ENCODE measurements at regions not wholly inside any gene's neighbourhood (a gene's known extent, or its start where the extent isn't known, plus 50 kb on each side); places are given as distances from the start of the nearest gene placed in this dataset.
"Not testable (repeated sequence)": the region's sequence is repeated elsewhere in the genome, so short reads cannot be mapped to it uniquely, and the experiment has no call there.

DNA sequence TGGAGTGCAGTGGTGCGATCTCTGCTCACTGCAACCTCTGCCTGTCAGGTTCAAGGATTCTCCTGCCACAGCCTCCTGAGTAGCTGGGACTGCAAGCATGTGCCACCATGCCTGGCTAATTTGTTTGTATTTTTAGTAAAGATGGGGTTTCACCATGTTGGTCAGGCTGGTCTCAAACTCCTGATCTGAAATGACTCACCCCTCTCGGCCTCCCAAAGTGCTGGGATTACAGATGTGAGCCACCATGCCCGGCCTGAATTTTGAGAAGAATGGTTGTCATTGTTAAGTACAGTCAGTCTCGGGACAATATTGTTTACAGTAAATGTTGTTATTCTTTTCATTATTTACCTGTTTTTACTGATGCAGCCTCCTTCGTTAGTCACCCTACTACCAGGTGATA lies 1226.2 kb upstream of the TENM3 start:
- H3K36me3 Mint-ChIP-seq (ENCODE audit: unreplicated experiment): no peaks in the 10 kb centered on the region
- no peaks in the 10 kb centered on the region for H3K4me1 Mint-ChIP-seq (ENCODE audit: unreplicated experiment)
- TF ChIP-seq, protein P1, sequence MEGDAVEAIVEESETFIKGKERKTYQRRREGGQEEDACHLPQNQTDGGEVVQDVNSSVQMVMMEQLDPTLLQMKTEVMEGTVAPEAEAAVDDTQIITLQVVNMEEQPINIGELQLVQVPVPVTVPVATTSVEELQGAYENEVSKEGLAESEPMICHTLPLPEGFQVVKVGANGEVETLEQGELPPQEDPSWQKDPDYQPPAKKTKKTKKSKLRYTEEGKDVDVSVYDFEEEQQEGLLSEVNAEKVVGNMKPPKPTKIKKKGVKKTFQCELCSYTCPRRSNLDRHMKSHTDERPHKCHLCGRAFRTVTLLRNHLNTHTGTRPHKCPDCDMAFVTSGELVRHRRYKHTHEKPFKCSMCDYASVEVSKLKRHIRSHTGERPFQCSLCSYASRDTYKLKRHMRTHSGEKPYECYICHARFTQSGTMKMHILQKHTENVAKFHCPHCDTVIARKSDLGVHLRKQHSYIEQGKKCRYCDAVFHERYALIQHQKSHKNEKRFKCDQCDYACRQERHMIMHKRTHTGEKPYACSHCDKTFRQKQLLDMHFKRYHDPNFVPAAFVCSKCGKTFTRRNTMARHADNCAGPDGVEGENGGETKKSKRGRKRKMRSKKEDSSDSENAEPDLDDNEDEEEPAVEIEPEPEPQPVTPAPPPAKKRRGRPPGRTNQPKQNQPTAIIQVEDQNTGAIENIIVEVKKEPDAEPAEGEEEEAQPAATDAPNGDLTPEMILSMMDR (IDR thresholded peaks at IDR 0.05): no peak
- H3K27ac Mint-ChIP-seq (ENCODE audit: unreplicated experiment): no peak overlapping the region
- no peak for DNase-seq (ENCODE audit: extremely low spot score, unreplicated experiment)
- H3K27me3 Mint-ChIP-seq (ENCODE audit: unreplicated experiment): no peaks in the 10 kb centered on the region
- H3K9me3 Mint-ChIP-seq (ENCODE audit: unreplicated experiment): peaks cover 12% of the 10 kb centered on the region
- no peak overlapping the region for H3K4me3 Mint-ChIP-seq (ENCODE audit: unreplicated experiment)

DNA sequence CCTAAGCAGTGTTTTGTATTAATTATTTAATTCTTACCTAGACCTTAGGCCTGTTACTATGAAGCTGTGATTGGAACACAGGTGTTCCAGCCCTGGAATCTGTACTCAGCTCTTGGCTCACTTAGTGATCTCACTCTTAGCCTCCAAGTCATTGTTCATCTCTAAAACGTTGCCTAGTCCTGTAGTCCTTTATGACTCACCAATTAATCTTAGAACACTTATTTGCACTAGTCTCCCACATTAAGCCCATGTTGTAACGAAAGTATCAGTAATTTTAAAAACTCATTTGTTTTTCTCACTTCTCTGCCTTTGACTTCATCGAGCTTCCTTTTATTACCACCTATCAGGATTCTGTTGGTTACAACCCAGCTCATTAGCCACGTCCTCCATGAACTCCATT lies 1224.7 kb upstream of the TENM3 start:
- Mint-ChIP-seq H3K27me3 (ENCODE audit: unreplicated experiment) (no peaks in the 10 kb centered on the region), H3K36me3 (ENCODE audit: unreplicated experiment) (no peaks in the 10 kb centered on the region), H3K4me1 (ENCODE audit: unreplicated experiment) (no peaks in the 10 kb centered on the region), H3K4me3 (ENCODE audit: unreplicated experiment) (no peak overlapping the region), H3K9me3 (ENCODE audit: unreplicated experiment) (peaks cover 14% of the 10 kb centered on the region), H3K27ac (ENCODE audit: unreplicated experiment) (no peak overlapping the region)
- TF ChIP-seq, protein P1 (IDR thresholded peaks at IDR 0.05): no peak
- DNase-seq (ENCODE audit: extremely low spot score, unreplicated experiment): no peak

DNA sequence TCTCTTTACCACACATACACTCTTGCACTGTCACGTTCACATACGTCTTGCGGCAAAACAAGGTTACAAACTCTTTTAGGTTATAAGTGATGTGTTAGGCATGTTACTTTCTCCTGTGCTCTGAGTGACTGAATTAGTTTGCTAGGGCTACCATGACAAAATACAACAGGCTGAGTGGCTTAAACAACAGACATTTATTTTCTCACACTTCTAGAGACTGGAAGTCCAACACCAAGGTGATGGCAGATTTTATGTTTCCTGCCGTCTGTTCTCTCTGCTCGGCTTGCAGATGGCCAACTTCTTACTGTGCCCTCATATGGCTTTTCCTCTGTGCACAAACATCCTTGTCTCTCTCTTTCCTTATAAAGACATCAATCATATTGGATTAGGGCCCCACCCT lies 1224.3 kb upstream of the TENM3 start:
- H3K27ac Mint-ChIP-seq (ENCODE audit: unreplicated experiment): no peak overlapping the region
- DNase-seq (ENCODE audit: extremely low spot score, unreplicated experiment): no peak
- H3K4me1 Mint-ChIP-seq (ENCODE audit: unreplicated experiment): no peaks in the 10 kb centered on the region
- no peaks in the 10 kb centered on the region for H3K27me3 Mint-ChIP-seq (ENCODE audit: unreplicated experiment)
- TF ChIP-seq, protein P1 (IDR thresholded peaks at IDR 0.05): no peak
- peaks cover 13% of the 10 kb centered on the region for H3K9me3 Mint-ChIP-seq (ENCODE audit: unreplicated experiment)
- H3K4me3 Mint-ChIP-seq (ENCODE audit: unreplicated experiment): no peak overlapping the region
- no peaks in the 10 kb centered on the region for H3K36me3 Mint-ChIP-seq (ENCODE audit: unreplicated experiment)

DNA sequence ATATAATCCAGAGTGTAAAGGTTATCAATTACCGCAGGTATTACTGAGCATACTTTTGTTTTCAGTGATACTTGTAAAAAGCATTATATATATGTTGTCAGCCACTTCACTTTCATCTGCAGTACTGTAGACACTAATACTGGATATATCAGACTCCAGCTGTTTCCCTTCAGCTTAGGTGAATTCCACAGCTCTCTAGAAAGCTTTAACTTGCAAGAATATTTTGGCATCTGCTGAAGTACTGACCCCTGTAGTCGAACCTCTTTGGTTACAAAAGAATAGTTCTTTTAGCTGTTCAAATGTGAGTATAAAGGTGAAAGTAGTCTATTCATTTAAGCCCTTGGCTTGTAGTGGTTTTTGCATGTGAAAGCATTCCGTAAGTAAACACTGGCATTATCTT lies 1222.7 kb upstream of the TENM3 start:
- no peak overlapping the region for H3K4me3 Mint-ChIP-seq (ENCODE audit: unreplicated experiment)
- H3K27ac Mint-ChIP-seq (ENCODE audit: unreplicated experiment): no peak overlapping the region
- no peaks in the 10 kb centered on the region for H3K27me3 Mint-ChIP-seq (ENCODE audit: unreplicated experiment)
- H3K9me3 Mint-ChIP-seq (ENCODE audit: unreplicated experiment): peaks cover 14% of the 10 kb centered on the region
- TF ChIP-seq, protein P1 (IDR thresholded peaks at IDR 0.05): no peak
- no peak for DNase-seq (ENCODE audit: extremely low spot score, unreplicated experiment)
- H3K36me3 Mint-ChIP-seq (ENCODE audit: unreplicated experiment): no peaks in the 10 kb centered on the region
- no peaks in the 10 kb centered on the region for H3K4me1 Mint-ChIP-seq (ENCODE audit: unreplicated experiment)

DNA sequence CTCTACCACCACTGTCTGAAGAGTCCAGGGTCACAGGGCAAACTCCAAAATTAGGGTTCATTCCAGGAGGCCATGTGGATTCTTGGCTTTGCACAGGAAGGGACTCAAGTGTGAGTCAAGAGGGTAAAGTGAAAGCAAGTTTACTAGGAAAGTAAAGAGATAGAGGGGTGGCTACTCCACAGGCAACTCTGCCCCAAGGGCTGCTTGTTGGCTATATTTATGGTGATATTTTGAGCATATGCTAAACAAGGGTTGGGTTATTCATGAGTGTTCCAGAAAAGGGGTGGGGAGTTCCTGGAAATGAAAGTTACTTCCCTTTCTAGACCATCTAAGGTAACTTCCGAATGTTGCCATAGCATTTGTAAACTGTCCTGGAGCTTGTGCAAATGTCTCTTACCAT lies 1222.0 kb upstream of the TENM3 start:
- no peaks in the 10 kb centered on the region for H3K27me3 Mint-ChIP-seq (ENCODE audit: unreplicated experiment)
- DNase-seq (ENCODE audit: extremely low spot score, unreplicated experiment): no peak
- TF ChIP-seq, protein P1 (IDR thresholded peaks at IDR 0.05): no peak
- no peaks in the 10 kb centered on the region for H3K36me3 Mint-ChIP-seq (ENCODE audit: unreplicated experiment)
- no peak overlapping the region for H3K4me3 Mint-ChIP-seq (ENCODE audit: unreplicated experiment)
- no peak overlapping the region for H3K27ac Mint-ChIP-seq (ENCODE audit: unreplicated experiment)
- no peaks in the 10 kb centered on the region for H3K4me1 Mint-ChIP-seq (ENCODE audit: unreplicated experiment)
- H3K9me3 Mint-ChIP-seq (ENCODE audit: unreplicated experiment): peaks cover 14% of the 10 kb centered on the region

DNA sequence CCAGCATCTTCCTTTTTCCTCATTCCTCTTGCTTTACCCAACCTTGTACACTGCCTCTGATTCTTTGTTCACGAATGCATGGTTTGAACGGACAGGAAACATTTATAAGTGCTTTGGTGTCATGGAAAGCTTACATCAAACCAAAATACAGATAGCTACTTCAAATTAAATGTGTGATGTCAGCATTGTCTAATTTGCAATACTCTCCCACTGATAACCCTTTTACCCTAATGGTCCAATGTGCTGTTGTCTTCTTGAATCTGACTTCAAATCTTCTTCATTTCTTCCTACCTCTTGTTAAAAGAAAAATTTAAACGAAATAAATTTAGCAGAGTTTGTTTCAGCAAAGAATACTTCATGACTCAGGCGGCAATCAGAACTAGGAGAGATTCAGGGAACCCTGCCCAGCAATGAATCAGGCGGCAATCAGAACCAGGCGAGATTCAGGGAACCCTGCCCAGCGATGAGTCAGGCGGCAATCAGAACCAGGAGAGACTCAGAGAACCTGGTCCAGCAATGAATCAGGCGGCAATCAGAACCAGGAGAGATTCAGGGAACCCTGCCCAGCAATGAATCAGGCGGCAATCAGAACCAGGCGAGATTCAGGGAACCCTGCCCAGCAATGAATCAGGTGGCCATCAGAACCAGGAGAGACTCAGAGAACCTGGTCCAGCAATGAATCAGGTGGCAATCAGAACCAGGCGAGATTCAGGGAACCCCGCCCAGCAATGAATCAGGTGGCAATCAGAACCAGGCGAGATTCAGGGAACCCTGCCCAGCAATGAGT lies 1212.9 kb upstream of the TENM3 start:
- H3K27me3 Mint-ChIP-seq (ENCODE audit: unreplicated experiment); H3K4me1 Mint-ChIP-seq (ENCODE audit: unreplicated experiment); H3K27ac Mint-ChIP-seq (ENCODE audit: unreplicated experiment); H3K4me3 Mint-ChIP-seq (ENCODE audit: unreplicated experiment); H3K36me3 Mint-ChIP-seq (ENCODE audit: unreplicated experiment); DNase-seq (ENCODE audit: extremely low spot score, unreplicated experiment): not testable (repeated sequence)
- peaks cover 19% of the 10 kb centered on the region for H3K9me3 Mint-ChIP-seq (ENCODE audit: unreplicated experiment)

All from osteocyte (in vitro differentiated cells).